SK-N-MC (cell line): ENCODE measurements at regions not wholly inside any gene's neighbourhood (a gene's known extent, or its start where the extent isn't known, plus 50 kb on each side); places are given as distances from the start of the nearest gene placed in this dataset.

Experiments used
- EZH2 ChIP-seq: fragments of 200-600 bp; sonication (generic); IDR thresholded peaks from one replicate; pipeline ENCODE4 v1.6.1; 2017; ENCODE audit warnings: antibody characterized with exemption
- FOXP2 ChIP-seq: optimal IDR thresholded peaks from 2 replicates; pipeline ENCODE3; 2011; ENCODE audit warnings: mild to moderate bottlenecking, moderate library complexity; ENCODE audit not compliant: insufficient read depth; ENCODE audit errors: extremely low read length, control extremely low read depth
- POLR2AphosphoS5 ChIP-seq: IDR thresholded peaks from 2 replicates; pipeline ENCODE4 v1.6.1; 2012; ENCODE audit warnings: mild to moderate bottlenecking, low read depth, low read length, borderline replicate concordance

GRCh38 chr2:145258903-145259579, 739.1 kb upstream of the ZEB2 start:
- TF ChIP-seq EZH2 = no peak
- no peak for TF ChIP-seq POLR2AphosphoS5
- TF ChIP-seq FOXP2 = no peak
